CD8-positive, alpha-beta memory T cell (primary cell): ENCODE measurements at regions not wholly inside any gene's neighbourhood (a gene's known extent, or its start where the extent isn't known, plus 50 kb on each side); places are given as distances from the start of the nearest gene placed in this dataset.
A peak's percentile ranks its signal among the peaks of the same experiment; 100 is the strongest.

Experiments
- CTCF ChIA-PET: fragments of 350-600 bp; sonication (Branson Sonifier 250); formaldehyde crosslinking; loops from one replicate; lab custom pipeline; 2021; ENCODE audit warnings: antibody characterized with exemption; lab: Charles Lee
- POLR2A ChIA-PET: fragments of 350-600 bp; sonication (Branson Sonifier 250); formaldehyde crosslinking; loops from one replicate; lab custom pipeline; 2021; ENCODE audit warnings: antibody characterized with exemption; lab: Charles Lee
- DNase-seq, 5 donors: peaks; one replicate each; pipeline versions ENCODE4 v3.0.0 to v3.0.0-alpha.2; 2020 to 2022; ENCODE audit warnings: mixed read lengths in 1 of 5
- H3K27ac ChIP-seq: one replicate; pipeline ENCODE4 v1.7.0; 2013; ENCODE audit warnings: low read depth, mild to moderate bottlenecking, low read length, moderate library complexity
- H3K27me3 ChIP-seq: 2 replicates; pipeline ENCODE4 v1.7.0; 2013; ENCODE audit warnings: low read length, mild to moderate bottlenecking; ENCODE audit not compliant: insufficient read depth, poor library complexity, severe bottlenecking
- H3K36me3 ChIP-seq: 2 replicates; pipeline ENCODE4 v1.7.0; 2013; ENCODE audit warnings: mild to moderate bottlenecking, low read length, moderate library complexity; ENCODE audit not compliant: insufficient read depth
- H3K4me1 ChIP-seq: 2 replicates; pipeline ENCODE4 v1.7.0; 2013; ENCODE audit warnings: mild to moderate bottlenecking, low read length, moderate library complexity; ENCODE audit not compliant: insufficient read depth
- H3K4me3 ChIP-seq: 2 replicates; pipeline ENCODE4 v1.7.0; 2013; ENCODE audit warnings: mild to moderate bottlenecking, low read length
- H3K9me3 ChIP-seq: 2 replicates; pipeline ENCODE4 v1.7.0; 2013; ENCODE audit warnings: mild to moderate bottlenecking, low read length
- H3K27ac Mint-ChIP-seq, 8 donors: one replicate each; pipeline ENCODE4 v1.8.0; 2020 to 2021; ENCODE audit warnings: mixed read lengths in 8 of 8, mild to moderate bottlenecking in 6 of 8, inconsistent platforms in 3 of 8, moderate library complexity in 3 of 8
- H3K27me3 Mint-ChIP-seq, 2 donors: one replicate each; pipeline ENCODE4 v1.8.0; 2020 to 2021; ENCODE audit warnings: mixed read lengths in 2 of 2, mild to moderate bottlenecking in 1 of 2, moderate library complexity in 1 of 2
- H3K36me3 Mint-ChIP-seq, 3 donors: one replicate each; pipeline ENCODE4 v1.8.0; 2020 to 2021; ENCODE audit warnings: mixed read lengths in 3 of 3, inconsistent platforms in 1 of 3, mild to moderate bottlenecking in 1 of 3
- H3K4me1 Mint-ChIP-seq, 3 donors: one replicate each; pipeline ENCODE4 v1.8.0; 2020 to 2021; ENCODE audit warnings: mixed read lengths in 3 of 3, inconsistent platforms in 1 of 3, mild to moderate bottlenecking in 1 of 3
- H3K4me3 Mint-ChIP-seq, 7 donors: one replicate each; pipeline ENCODE4 v1.8.0; 2020 to 2021; ENCODE audit warnings: mixed read lengths in 7 of 7, mild to moderate bottlenecking in 6 of 7, moderate library complexity in 4 of 7, inconsistent platforms in 2 of 7
- H3K9me3 Mint-ChIP-seq, 5 donors: one replicate each; pipeline ENCODE4 v1.8.0; 2020 to 2022; ENCODE audit warnings: mixed read lengths in 5 of 5, mild to moderate bottlenecking in 3 of 5, moderate library complexity in 2 of 5, inconsistent platforms in 1 of 5

DNA sequence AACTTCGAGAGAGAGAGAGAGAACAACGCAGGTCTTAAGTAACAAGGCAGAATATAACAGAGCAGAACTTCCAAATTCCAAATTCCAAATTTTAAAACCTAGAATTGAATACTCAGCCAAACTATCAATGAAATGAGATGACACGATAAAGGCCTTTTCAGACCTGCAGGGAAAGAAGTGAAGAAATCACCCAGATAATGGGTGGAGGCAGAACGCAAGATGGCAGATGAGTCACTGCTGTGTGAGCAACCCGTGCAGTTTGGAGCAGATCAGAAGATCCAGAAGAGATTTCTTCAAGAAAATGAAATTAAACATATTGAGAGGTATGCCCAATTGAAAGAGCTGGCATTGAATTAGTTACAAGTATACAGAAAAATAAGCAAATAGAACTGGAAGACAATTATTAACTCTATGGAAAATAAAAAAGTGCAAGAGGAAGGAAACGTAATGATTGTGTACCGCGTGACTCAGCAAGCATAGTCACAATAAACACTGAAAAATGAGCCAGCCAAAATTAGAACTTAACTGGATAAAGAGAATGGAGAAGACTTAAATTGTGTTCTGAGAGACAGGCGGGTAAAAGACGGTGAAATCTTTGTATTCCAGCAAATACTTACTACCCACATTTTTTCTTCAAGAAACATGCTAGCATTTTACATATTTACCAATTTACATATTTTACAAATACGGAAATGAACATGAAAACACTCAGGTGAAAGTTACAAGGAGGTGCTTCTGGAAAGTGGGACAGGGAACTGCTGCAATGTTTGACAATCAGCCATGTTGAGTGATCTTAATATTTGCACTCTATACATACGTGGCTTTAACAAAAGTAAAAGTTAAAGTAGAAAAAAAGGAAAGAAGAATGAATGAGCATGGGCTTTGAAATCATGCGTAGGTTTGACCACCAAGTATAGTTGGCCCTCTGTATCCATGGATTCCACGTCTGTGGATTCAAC, 87.9 kb upstream of the CDYL start:
- H3K27ac Mint-ChIP-seq = no peak overlapping the region
- Histone ChIP-seq H3K27ac (peak overlapping the region; percentile 47), H3K4me3 (no peak overlapping the region), H3K4me1 (no peaks in the 10 kb centered on the region), H3K9me3 (no peaks in the 10 kb centered on the region), H3K36me3 (no peaks in the 10 kb centered on the region), H3K27me3 (no peaks in the 10 kb centered on the region)
- H3K36me3 Mint-ChIP-seq = peaks cover 0 to 4% (median 0%) of the 10 kb centered on the region in 3 donors
- H3K27me3 Mint-ChIP-seq = peaks cover 21 to 42% of the 10 kb centered on the region in 2 donors
- peaks cover 0 to 10% (median 6%) of the 10 kb centered on the region in 5 donors for H3K9me3 Mint-ChIP-seq
- DNase-seq = no peak
- POLR2A ChIA-PET = no interaction called here
- H3K4me3 Mint-ChIP-seq = no peak overlapping the region
- no peaks in the 10 kb centered on the region for H3K4me1 Mint-ChIP-seq
- CTCF ChIA-PET = no interaction called here

DNA sequence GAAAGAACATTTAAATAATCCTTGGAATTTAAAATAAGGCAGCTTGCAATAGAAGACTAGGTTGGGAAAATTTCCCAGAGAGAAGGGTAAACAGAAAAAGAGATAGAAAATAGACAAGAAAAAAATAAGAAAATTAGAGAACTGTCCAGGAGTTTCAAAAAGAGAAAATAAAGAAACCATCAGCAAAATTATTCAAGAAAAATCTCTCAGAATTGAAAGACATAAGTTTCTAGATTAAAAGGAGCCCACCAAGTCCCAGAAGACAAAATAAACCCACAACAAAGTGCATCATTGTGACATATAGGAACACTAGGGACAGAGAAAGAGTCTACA, 88.6 kb upstream of the CDYL start:
- Mint-ChIP-seq H3K4me1 (no peaks in the 10 kb centered on the region), H3K27me3 (peaks cover 22 to 47% of the 10 kb centered on the region in 2 donors), H3K36me3 (peaks cover 0 to 4% (median 0%) of the 10 kb centered on the region in 3 donors), H3K27ac (no peak overlapping the region), H3K9me3 (peaks cover 0 to 8% (median 5%) of the 10 kb centered on the region in 5 donors), H3K4me3 (no peak overlapping the region)
- H3K4me1 ChIP-seq = no peaks in the 10 kb centered on the region
- H3K27ac ChIP-seq = peak overlapping the region; percentile 47
- H3K27me3 ChIP-seq = no peaks in the 10 kb centered on the region
- no peak overlapping the region for H3K4me3 ChIP-seq
- H3K36me3 ChIP-seq = no peaks in the 10 kb centered on the region
- DNase-seq = no peak
- H3K9me3 ChIP-seq = no peaks in the 10 kb centered on the region
- CTCF ChIA-PET = no interaction called here
- POLR2A ChIA-PET = no interaction called here

DNA sequence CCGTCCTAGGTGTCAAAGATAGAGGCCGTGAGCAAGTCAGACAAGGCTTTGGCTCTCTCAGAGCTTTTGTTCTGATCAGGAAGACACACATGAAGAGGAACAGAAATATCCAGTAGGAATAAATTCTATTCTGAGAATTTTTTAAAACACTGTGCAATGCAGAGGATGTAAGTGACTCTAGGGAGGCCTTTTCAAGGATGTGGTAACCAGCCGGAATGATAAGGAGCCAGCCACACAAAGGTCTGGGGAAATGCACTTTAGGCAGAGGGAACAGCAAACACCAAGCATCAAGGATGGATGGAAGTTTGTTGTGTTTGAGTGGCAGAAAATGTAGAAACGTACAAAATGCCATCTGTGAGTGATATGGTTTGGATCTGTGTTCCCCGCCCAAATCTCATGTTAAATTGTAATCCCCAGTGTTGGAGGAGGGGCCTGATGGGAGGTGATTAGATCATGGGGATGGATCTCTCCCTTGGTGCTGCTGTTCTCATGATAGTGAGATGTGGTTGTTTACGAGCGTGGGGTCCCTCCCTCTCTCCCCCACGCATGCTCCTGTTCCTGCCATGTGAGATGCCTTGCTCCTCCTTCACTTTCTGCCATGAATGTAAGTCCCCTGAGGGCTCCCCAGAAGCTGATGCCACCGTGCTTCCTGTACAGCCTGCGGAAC, 93.6 kb upstream of the CDYL start:
- peaks cover 14 to 37% of the 10 kb centered on the region in 2 donors for H3K27me3 Mint-ChIP-seq
- H3K4me3 ChIP-seq = no peak overlapping the region
- H3K4me3 Mint-ChIP-seq = no peak overlapping the region
- H3K27me3 ChIP-seq = no peaks in the 10 kb centered on the region
- H3K9me3 ChIP-seq = no peaks in the 10 kb centered on the region
- H3K27ac Mint-ChIP-seq = no peak overlapping the region
- no peak for DNase-seq
- H3K27ac ChIP-seq = no peak overlapping the region
- H3K9me3 Mint-ChIP-seq = no peaks in the 10 kb centered on the region
- ChIA-PET CTCF (no interaction called here), POLR2A (no interaction called here)
- no peaks in the 10 kb centered on the region for H3K4me1 Mint-ChIP-seq
- no peaks in the 10 kb centered on the region for H3K36me3 Mint-ChIP-seq
- H3K4me1 ChIP-seq = no peaks in the 10 kb centered on the region
- no peaks in the 10 kb centered on the region for H3K36me3 ChIP-seq

DNA sequence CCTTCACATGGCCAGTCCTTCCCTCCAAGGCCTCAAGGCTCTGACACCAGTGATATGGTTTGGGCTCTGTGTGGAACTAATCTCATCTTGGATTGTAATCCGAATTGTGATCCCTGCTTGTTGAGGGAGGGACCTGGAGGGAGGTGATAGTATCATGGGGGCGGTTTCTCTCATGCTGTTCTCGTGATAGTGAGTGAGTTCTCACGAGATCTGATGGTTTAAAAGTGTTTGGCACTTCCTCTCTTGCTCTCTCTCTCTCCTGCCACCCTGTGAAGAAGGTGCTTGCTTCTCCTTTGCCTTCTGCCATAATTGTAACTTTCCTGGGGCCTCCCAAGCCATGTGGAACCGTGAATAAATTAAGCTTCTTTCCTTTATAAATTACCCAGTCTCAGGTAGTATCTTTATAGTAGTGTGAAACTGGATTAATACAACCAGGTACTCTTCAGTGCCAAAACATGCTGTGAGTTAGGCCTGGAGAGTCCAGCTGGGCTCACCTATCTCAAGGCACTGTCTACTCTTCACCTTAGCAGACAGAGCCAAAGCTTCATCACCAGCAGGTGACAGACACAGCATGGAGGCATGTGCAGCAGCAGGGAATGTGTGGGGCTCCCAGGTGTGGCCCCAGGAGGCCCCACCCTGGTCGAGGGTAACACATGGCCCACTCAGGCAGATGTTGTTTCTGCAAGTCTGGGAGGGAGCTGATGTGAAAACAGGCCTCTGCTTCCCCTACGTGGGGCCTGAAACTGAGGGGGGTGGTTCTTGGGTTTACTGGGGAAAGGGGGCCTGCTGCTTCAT, 97.5 kb upstream of the CDYL start:
- Mint-ChIP-seq H3K27me3 (peaks cover 12 to 31% of the 10 kb centered on the region in 2 donors), H3K9me3 (no peaks in the 10 kb centered on the region), H3K4me1 (no peaks in the 10 kb centered on the region), H3K36me3 (no peaks in the 10 kb centered on the region), H3K4me3 (no peak overlapping the region), H3K27ac (no peak overlapping the region)
- POLR2A ChIA-PET = no interaction called here
- H3K4me1 ChIP-seq = no peaks in the 10 kb centered on the region
- DNase-seq = no peak
- no peaks in the 10 kb centered on the region for H3K36me3 ChIP-seq
- CTCF ChIA-PET = no interaction called here
- no peaks in the 10 kb centered on the region for H3K9me3 ChIP-seq
- no peaks in the 10 kb centered on the region for H3K27me3 ChIP-seq
- no peak overlapping the region for H3K27ac ChIP-seq
- H3K4me3 ChIP-seq = no peak overlapping the region

DNA sequence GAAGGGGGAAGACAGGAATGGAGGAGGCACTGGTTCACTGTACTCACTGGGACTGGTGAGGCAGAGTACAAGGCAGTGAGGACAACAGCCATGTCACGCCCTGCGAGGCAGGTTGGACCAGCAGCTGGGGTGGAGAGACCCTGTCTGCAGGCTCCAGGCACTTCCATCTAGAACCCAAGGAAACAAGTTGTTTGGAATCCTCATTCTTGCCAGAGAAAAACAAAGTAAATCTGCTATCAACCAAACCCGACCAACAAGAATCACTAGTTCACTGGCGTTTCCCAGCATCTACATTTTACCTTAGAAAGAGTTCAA, 98.5 kb upstream of the CDYL start:
- Histone ChIP-seq H3K4me3 (no peak overlapping the region), H3K4me1 (no peaks in the 10 kb centered on the region), H3K36me3 (no peaks in the 10 kb centered on the region), H3K27ac (no peak overlapping the region), H3K27me3 (no peaks in the 10 kb centered on the region), H3K9me3 (no peaks in the 10 kb centered on the region)
- no peak for DNase-seq
- Mint-ChIP-seq H3K27ac (no peak overlapping the region), H3K4me1 (no peaks in the 10 kb centered on the region), H3K27me3 (peaks cover 7 to 31% of the 10 kb centered on the region in 2 donors), H3K36me3 (no peaks in the 10 kb centered on the region), H3K4me3 (no peak overlapping the region), H3K9me3 (no peaks in the 10 kb centered on the region)
- CTCF ChIA-PET = no interaction called here
- POLR2A ChIA-PET = no interaction called here

DNA sequence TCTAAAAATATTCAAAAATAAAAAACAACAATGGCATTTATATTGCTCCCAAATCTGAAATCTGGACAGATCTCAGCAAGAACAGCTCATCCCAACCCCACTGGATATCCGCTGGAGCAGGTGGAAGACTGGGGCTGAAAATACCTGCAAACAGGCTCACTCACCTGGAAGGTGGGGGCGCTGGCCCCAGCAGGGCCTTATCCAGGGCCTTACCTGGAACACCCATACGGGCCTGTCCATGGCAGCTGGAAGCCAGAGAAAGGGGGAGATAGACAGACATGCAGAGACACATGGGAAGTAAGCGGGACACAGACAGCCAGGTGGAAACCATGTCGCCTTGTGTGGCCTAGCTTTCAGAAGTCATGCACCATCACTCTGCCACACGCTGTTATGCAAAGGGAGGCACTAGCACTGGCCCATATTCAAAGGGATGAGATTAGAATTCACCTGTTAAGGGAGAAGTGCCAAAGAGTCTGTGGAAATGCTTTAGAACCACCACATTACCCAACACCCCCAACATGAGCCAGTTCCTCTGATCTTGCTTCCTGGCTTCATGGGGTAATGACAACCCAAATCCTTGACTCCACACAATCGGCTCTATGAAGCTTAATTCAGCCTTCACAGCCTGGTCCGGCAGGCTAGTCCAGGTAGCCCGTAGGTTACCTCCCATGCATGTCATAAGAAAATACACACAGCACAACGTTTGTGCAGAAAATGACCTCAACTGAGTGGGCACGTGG, 99.0 kb upstream of the CDYL start:
- Mint-ChIP-seq H3K4me1 (no peaks in the 10 kb centered on the region), H3K4me3 (no peak overlapping the region), H3K27me3 (peaks cover 7 to 26% of the 10 kb centered on the region in 2 donors), H3K27ac (no peak overlapping the region), H3K9me3 (no peaks in the 10 kb centered on the region), H3K36me3 (no peaks in the 10 kb centered on the region)
- Histone ChIP-seq H3K27ac (no peak overlapping the region), H3K9me3 (no peaks in the 10 kb centered on the region), H3K36me3 (no peaks in the 10 kb centered on the region), H3K4me1 (no peaks in the 10 kb centered on the region), H3K27me3 (no peaks in the 10 kb centered on the region), H3K4me3 (no peak overlapping the region)
- ChIA-PET POLR2A (no interaction called here), CTCF (no interaction called here)
- DNase-seq = no peak

DNA sequence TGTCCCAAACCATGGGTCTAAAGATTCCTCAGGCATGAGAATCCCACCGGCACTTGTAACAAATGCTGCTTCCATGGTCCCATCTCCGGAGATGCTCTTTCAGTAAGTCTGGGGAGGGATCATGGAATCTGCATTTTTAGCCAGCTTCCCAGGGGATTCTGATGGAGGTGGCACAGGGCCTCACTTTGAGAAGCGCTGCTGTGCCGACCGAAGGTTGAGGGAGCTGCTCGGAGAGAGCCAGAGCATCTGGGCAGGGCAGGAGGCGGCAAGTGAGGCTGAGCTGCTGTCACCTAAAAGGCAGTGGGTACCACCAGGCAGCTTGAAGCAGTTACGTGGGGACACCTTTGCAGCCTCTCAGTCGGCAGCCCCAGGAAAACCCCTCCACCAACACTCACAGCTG, 100.2 kb upstream of the CDYL start:
- Histone ChIP-seq H3K36me3 (no peaks in the 10 kb centered on the region), H3K4me3 (no peak overlapping the region), H3K9me3 (no peaks in the 10 kb centered on the region), H3K27me3 (no peaks in the 10 kb centered on the region), H3K4me1 (no peaks in the 10 kb centered on the region), H3K27ac (no peak overlapping the region)
- POLR2A ChIA-PET = no interaction called here
- Mint-ChIP-seq H3K4me3 (no peak overlapping the region), H3K27ac (no peak overlapping the region), H3K4me1 (no peaks in the 10 kb centered on the region), H3K9me3 (no peaks in the 10 kb centered on the region), H3K36me3 (no peaks in the 10 kb centered on the region), H3K27me3 (peaks cover 7 to 25% of the 10 kb centered on the region in 2 donors)
- no peak for DNase-seq
- CTCF ChIA-PET = interaction anchor here (0.8 kb wide), 1 partner anchor 10 kb away, joined by 3 read pairs; no protein-coding TSS in a partner anchor
